DOHH2 (cell line): ENCODE measurements at regions not wholly inside any gene's neighbourhood (a gene's known extent, or its start where the extent isn't known, plus 50 kb on each side); places are given as distances from the start of the nearest gene placed in this dataset.

Experiments
- H3F3A ChIP-seq: fragments of 200-600 bp; sonication (generic), shearing (Covaris generic); 2 replicates; pipeline ENCODE4 v1.6.0; 2016; ENCODE audit warnings: antibody characterized with exemption, mild to moderate bottlenecking; ENCODE audit not compliant: control insufficient read depth, insufficient read depth
- H3K27ac ChIP-seq: fragments of 200-600 bp; sonication (generic); 2 replicates; pipeline ENCODE4 v1.5.1; 2014; ENCODE audit warnings: low read depth, mild to moderate bottlenecking, low read length, moderate library complexity
- H3K27me3 ChIP-seq: fragments of 200-600 bp; sonication (generic); 2 replicates; pipeline ENCODE4 v1.6.1; 2014; ENCODE audit warnings: mild to moderate bottlenecking, low read length, mixed read lengths; ENCODE audit not compliant: control insufficient read depth
- H3K36me3 ChIP-seq: fragments of 200-600 bp; sonication (generic); 2 replicates; pipeline ENCODE4 v1.6.1; 2014; ENCODE audit warnings: mild to moderate bottlenecking, low read length, moderate library complexity, mixed read lengths; ENCODE audit not compliant: control insufficient read depth
- H3K4me1 ChIP-seq: fragments of 200-600 bp; sonication (generic); 2 replicates; pipeline ENCODE4 v1.6.1; 2014; ENCODE audit warnings: mild to moderate bottlenecking, low read length, mixed read lengths; ENCODE audit not compliant: control insufficient read depth
- H3K4me2 ChIP-seq: fragments of 200-600 bp; sonication (generic); 2 replicates; pipeline ENCODE4 v1.6.0; 2014; ENCODE audit warnings: mild to moderate bottlenecking, low read length, moderate library complexity
- H3K4me3 ChIP-seq: fragments of 200-600 bp; sonication (generic); 2 replicates; pipeline ENCODE4 v1.5.1; 2014; ENCODE audit warnings: mild to moderate bottlenecking, low read length, mixed read lengths
- H3K79me2 ChIP-seq: fragments of 200-600 bp; sonication (generic); 2 replicates; pipeline ENCODE4 v1.6.1; 2014; ENCODE audit warnings: mild to moderate bottlenecking, low read length, mixed read lengths; ENCODE audit not compliant: control insufficient read depth
- H3K9me2 ChIP-seq: fragments of 200-600 bp; sonication (generic); replicated peaks from 2 replicates; pipeline ENCODE4 v1.6.1; 2014; ENCODE audit warnings: mild to moderate bottlenecking, low read length, mixed read lengths; ENCODE audit not compliant: control insufficient read depth
- H3K9me3 ChIP-seq: fragments of 200-600 bp; sonication (generic); 2 replicates; pipeline ENCODE4 v1.6.1; 2014; ENCODE audit warnings: antibody characterized with exemption, low read length, mixed read lengths; ENCODE audit not compliant: control insufficient read depth, insufficient read depth
- H4K20me1 ChIP-seq: fragments of 200-600 bp; sonication (generic); 2 replicates; pipeline ENCODE4 v1.6.0; 2014; ENCODE audit warnings: low read depth, mild to moderate bottlenecking, antibody characterized with exemption, low read length, moderate library complexity; ENCODE audit not compliant: control insufficient read depth, insufficient read depth
- CTCF ChIP-seq: fragments of 200-600 bp; sonication (generic); IDR thresholded peaks from one replicate; pipeline ENCODE4 v1.5.1; 2014; ENCODE audit warnings: antibody characterized with exemption, mild to moderate bottlenecking, low read depth, low read length; ENCODE audit not compliant: poor library complexity, severe bottlenecking
- EZH2phosphoT487 ChIP-seq: fragments of 200-600 bp; sonication (generic); IDR thresholded peaks from 2 replicates; pipeline ENCODE4 v1.6.1; 2017; ENCODE audit warnings: borderline replicate concordance, mild to moderate bottlenecking, antibody characterized with exemption, low read length, moderate library complexity, mixed read lengths

- H3K27me3 ChIP-seq: no peaks in the 10 kb centered on the region
- no peaks in the 10 kb centered on the region for H3K4me1 ChIP-seq
- no peaks in the 10 kb centered on the region for H3K9me3 ChIP-seq
- TF ChIP-seq CTCF (no peak), EZH2phosphoT487 (no peak)
- H3K27ac ChIP-seq: no peak overlapping the region
- H3K4me2 ChIP-seq: no peak overlapping the region
- H3K36me3 ChIP-seq: no peaks in the 10 kb centered on the region
- H3K79me2 ChIP-seq: no peaks in the 10 kb centered on the region
- no peaks in the 10 kb centered on the region for H4K20me1 ChIP-seq
- H3K9me2 ChIP-seq: no peaks in the 10 kb centered on the region
- no peak overlapping the region for H3K4me3 ChIP-seq
- no peaks in the 10 kb centered on the region for H3F3A ChIP-seq
Measured at GRCh38 chr2:56960581-56960980, 776.8 kb downstream of the CCDC85A start.

- Histone ChIP-seq H3K9me2 (no peaks in the 10 kb centered on the region), H3K9me3 (no peaks in the 10 kb centered on the region), H3F3A (no peaks in the 10 kb centered on the region), H3K27ac (no peak overlapping the region), H3K4me2 (no peak overlapping the region), H3K4me3 (no peak overlapping the region), H4K20me1 (no peaks in the 10 kb centered on the region), H3K36me3 (no peaks in the 10 kb centered on the region), H3K79me2 (no peaks in the 10 kb centered on the region), H3K27me3 (no peaks in the 10 kb centered on the region), H3K4me1 (no peaks in the 10 kb centered on the region)
- no peak for TF ChIP-seq EZH2phosphoT487
- no peak for TF ChIP-seq CTCF
Measured at GRCh38 chr2:56962673-56963072, 778.9 kb downstream of the CCDC85A start.

- H3K9me2 ChIP-seq: no peaks in the 10 kb centered on the region
Measured at GRCh38 chr2:56969513-56969912, 785.7 kb downstream of the CCDC85A start.

More at GRCh38 chr2:56969513-56969912, 785.7 kb downstream of the CCDC85A start:
- TF ChIP-seq CTCF: no peak
- TF ChIP-seq EZH2phosphoT487: no peak
- Histone ChIP-seq H4K20me1 (no peaks in the 10 kb centered on the region), H3K79me2 (no peaks in the 10 kb centered on the region), H3K36me3 (no peaks in the 10 kb centered on the region), H3K27ac (no peak overlapping the region), H3K27me3 (no peaks in the 10 kb centered on the region), H3K4me1 (no peaks in the 10 kb centered on the region), H3K4me3 (no peak overlapping the region), H3F3A (no peaks in the 10 kb centered on the region), H3K4me2 (no peak overlapping the region), H3K9me3 (no peaks in the 10 kb centered on the region)
